Daoy (cell line): ENCODE measurements at regions not wholly inside any gene's neighbourhood (a gene's known extent, or its start where the extent isn't known, plus 50 kb on each side); places are given as distances from the start of the nearest gene placed in this dataset.

Experiments
- DNase-seq: peaks from one replicate; pipeline ENCODE4 v3.0.0-alpha.2; 2015; ENCODE audit warnings: low read depth

- DNase-seq: no peak
Measured at GRCh38 chr13:109517517-109517916, 268.9 kb downstream of the IRS2 start.

- no peak for DNase-seq
Measured at GRCh38 chr13:109516186-109516585, 270.2 kb downstream of the IRS2 start.

- no peak for DNase-seq
Measured at GRCh38 chr13:109510013-109510412, 276.4 kb downstream of the IRS2 start.

GRCh38 chr13:109509154-109509900 lies 277.1 kb downstream of the IRS2 start:
- DNase-seq: peak; percentile 15

DNA sequence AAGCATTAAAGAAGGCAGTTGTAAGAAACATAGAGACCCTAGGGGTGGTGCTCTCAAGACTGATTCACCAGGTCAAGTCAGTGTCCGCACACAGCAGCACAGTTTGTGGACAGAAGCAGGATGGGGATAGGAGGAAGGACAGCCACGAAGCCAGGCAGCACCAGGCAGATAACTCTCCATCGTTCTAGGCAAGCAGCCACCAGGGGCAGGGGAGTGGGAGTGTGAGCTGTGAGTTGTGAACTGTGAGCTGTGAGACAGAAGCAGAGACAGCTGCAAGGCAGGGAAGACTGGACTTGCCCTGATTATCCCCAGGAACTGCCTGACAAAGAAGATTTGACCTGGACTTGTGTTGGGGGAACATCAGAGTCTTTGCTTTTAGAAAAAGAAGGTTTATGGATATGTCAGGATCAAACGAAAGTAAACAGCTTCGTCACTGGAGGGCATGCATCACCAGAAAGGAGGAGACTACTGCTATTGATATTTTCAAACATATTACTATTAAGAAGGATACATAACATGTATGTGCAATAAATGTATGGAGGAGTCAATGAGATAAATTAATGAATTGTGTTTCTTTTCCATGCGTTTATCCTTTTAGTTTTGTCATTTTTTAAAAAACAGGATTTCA lies 286.1 kb downstream of the IRS2 start:
- no peak for DNase-seq

GRCh38 chr13:109497917-109498316 lies 288.5 kb downstream of the IRS2 start:
- DNase-seq: no peak

- no peak for DNase-seq
Measured at GRCh38 chr13:109496216-109496615, 290.2 kb downstream of the IRS2 start.

- peak; percentile 33 for DNase-seq
Measured at GRCh38 chr13:109494925-109495369, 291.4 kb downstream of the IRS2 start.

DNA sequence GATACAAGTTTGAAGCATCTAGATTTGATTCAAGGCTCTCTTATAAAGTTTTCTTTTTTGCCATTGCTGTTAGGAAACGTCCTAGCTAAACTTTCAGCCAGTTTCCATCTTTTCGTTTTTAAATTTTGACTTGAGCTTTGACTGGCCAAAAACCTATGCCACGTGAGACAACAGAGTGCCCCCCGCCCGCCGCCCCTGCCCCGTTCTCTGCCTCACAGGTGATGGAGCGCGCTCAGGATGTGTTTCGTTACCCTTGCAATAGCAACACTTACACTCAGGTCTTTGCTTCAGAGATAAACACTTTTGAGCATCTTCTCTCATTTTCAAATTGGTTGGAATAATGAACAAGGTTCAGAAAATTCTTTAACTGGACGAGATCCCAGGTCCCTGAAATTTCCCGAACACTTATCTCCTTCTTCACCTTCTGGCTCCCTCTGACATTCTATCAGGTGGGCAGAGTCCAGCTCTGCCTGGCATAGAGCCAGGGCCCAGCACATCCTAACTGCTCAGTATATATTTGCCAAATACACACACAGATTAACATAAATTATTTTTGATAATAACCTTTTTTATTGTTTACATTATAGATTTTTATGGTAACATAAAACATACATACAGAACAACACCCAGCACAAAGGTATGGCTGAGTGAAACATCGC lies 301.1 kb downstream of the IRS2 start:
- no peak for DNase-seq

DNA sequence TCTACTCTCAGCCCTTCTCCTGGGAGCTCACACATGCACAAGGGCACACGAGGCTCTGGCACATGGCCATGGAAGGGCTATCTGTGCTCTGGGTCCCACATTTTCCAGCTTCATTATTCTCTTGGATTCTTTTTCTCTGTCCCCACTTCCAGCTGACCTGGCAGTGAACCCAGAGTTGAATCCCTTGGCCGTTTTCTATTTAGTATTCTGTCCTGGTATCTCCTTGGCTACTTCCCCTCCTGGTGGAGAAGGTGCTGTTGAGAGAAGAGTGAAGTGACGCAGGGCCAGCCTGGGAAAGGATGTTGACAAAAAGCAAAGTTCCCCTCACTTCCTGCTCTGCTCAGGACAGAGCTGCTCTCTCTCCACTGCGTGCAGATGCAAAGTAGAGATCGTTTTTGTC lies 303.1 kb downstream of the IRS2 start:
- DNase-seq: no peak

DNA sequence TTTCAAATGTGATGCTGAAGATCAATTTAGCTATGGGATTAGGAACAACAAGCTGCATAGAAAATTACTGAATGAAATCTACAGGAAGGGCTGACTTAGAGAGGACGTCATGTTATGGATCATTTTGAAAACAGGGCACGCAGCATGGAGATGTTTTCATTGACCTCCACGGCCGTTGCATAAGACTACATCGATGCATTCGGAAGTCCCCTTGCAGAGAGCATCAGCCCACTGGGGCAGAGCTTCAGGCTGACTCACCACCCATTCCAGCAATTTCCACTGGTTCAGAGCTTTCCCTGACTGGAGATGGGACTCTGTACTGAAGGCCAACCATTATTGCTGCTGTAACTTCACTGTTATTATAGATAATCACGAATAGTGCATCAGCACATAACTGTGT lies 305.3 kb downstream of the IRS2 start:
- peak; percentile 29 for DNase-seq

DNA sequence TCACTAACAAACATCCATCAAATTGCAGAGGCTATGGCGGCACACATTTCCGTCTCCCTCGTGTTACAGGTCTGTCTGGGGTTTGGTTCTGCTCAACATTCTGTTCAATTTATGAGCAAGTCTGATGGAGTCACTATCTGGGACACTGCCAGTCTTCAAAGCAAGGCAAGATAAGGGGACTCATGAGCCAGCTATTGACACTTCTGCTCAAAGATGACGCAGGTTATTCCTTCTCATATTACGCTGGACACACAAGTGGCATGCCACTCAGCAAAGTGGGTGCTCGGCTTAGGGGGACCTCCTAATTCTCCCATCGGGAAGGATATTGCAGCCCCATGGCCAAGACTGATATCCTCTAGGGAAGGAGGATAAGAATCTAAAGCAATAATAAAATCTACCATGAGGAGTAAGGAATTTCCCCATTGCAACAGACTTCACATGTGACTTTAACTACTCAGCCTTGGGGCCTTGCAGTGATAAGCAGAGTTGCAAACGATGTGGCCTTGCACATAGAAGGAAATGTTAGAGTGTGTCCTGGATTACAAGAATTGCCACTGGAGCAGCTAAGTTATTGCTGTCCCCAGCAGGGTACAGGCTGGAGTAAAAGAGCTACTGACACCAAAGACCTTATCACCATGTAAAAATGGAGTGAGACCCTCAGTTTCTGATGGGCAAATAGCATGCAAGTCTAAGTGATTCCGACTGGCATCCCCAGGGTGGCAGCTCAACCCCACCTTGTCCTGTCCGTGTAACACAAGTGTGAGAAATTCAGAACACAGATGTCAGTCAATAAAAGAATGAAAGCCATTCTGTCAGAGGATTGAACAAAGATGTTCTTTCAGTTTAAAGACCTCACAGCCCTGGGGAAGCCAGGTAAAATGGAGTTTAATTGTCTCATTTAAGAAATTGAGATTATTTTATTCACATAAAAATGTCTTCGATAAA lies 306.1 kb downstream of the IRS2 start:
- peak; percentile 31 for DNase-seq

DNA sequence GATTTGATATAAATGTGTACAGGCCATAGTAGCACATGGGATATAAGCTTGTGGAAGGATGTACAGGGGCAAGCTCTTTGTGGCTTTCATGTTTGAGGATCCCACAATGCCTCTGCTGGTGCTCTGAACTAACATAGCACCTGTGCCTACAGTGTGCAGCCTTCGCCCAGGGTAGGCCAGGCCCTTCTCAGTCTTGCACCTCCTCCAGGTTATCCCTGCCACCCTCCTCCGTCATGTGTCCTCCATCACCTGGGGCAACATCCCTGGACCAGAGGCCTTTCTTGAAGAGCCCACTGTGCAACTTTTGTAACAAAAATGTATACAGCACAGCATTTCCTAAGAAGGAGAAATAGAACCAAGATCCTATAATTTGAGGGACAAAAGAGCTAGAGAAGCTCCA lies 306.8 kb downstream of the IRS2 start:
- DNase-seq: no peak

DNA sequence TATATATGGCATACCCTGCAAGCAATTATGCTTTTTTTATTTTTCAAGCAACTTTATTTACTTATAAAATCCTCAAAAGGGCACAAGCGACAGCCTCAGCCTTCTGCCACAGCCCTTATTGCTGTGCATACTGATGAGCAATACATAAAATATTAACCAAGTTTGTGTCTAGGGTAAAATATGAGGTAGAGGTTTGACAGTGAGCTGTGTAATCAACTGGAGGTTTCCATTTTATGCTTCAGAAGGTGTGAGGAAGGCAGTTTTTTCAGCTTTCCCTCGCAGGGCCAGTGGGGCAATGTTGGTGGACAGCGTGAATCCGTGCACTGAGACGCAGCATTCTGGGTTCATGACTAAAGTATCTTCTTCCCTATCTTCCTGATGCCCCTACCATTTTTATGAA lies 310.4 kb downstream of the IRS2 start:
- DNase-seq: no peak

- DNase-seq: no peak
Measured at GRCh38 chr13:109468123-109468522, 318.3 kb downstream of the IRS2 start.

DNA sequence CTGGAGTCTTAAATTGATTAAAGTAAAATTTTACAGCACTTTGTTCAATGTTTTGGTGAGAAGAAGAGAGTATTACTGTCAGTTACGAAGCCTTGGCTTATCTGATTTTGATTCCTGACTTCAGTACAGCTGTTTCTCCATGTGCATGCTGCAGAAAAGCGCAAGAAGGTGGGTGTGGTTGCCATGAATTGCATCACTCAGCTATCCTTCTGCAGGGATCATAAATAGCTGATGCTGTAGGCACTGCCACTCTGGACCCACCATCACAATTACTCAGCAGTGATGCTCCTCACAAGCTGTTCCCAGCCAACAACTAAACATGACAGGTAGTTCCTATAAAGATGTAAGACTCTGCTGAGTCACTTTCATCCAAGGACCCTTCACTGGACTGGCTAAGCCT lies 321.2 kb downstream of the IRS2 start:
- DNase-seq: no peak

- DNase-seq: no peak
Measured at GRCh38 chr13:109454167-109454917, 332.0 kb downstream of the IRS2 start.

DNA sequence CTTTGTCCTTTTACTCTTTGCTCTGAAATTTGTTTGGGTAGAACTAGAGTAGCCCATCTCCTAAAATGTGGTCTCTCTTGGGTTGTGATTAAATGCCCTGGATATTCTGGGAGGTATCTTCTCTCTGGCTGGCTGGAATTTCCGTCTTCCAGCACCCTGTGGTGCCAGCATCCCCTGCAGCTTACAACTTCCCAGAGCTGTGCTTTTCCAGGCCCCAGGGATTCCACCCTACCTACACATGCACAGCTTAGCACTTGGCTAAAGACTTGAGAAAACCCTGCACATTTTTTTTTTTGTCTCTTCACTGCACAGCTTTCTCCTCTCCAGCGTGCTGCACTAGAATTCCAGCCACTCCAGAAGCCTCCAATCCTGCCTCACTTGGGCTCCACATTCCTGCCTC lies 334.7 kb downstream of the IRS2 start:
- DNase-seq: no peak

GRCh38 chr13:109448629-109449028 lies 337.8 kb downstream of the IRS2 start:
- DNase-seq: no peak

- DNase-seq: no peak
Measured at GRCh38 chr13:109447667-109448066, 338.7 kb downstream of the IRS2 start.

GRCh38 chr13:109440320-109440719 lies 346.1 kb downstream of the IRS2 start:
- no peak for DNase-seq
